CD14-positive monocyte (primary cell): ENCODE measurements at regions not wholly inside any gene's neighbourhood (a gene's known extent, or its start where the extent isn't known, plus 50 kb on each side); places are given as distances from the start of the nearest gene placed in this dataset.

ENCODE experiments used
- DNase-seq, 3 donors: peaks; one replicate each; pipeline ENCODE4 v3.0.0-alpha.2; 2011 to 2022
- H2AFZ ChIP-seq: 2 replicates; pipeline ENCODE4 v1.6.0; 2012; ENCODE audit warnings: mild to moderate bottlenecking, low read depth, low read length, inconsistent platforms; ENCODE audit not compliant: insufficient read depth, poor library complexity, severe bottlenecking
- H3K27ac ChIP-seq, 2 donors: 1 replicate in 1 of 2; 2 replicates in 1 of 2; pipeline ENCODE4 v1.5.1; 2012 to 2013; ENCODE audit warnings: low read length in 2 of 2, control low read depth in 1 of 2, inconsistent platforms in 1 of 2, low read depth in 1 of 2, mild to moderate bottlenecking in 1 of 2
- H3K27me3 ChIP-seq, 2 donors: one replicate each; pipeline versions ENCODE4 v1.6.0 to v1.6.1; 2011 to 2013; ENCODE audit warnings: low read length in 2 of 2; ENCODE audit not compliant: control insufficient read depth in 2 of 2, insufficient read depth in 2 of 2
- H3K36me3 ChIP-seq, 2 donors: replicated peaks in 1 of 2; 1 replicate in 1 of 2; 2 replicates in 1 of 2; pipeline versions ENCODE4 v1.5.1 to v1.6.1; 2012 to 2013; ENCODE audit warnings: low read length in 2 of 2, control low read depth in 1 of 2, inconsistent platforms in 1 of 2, mild to moderate bottlenecking in 1 of 2; ENCODE audit not compliant: insufficient read depth in 2 of 2, control insufficient read depth in 1 of 2
- H3K4me1 ChIP-seq, 2 donors: 1 replicate in 1 of 2; 2 replicates in 1 of 2; pipeline versions ENCODE4 v1.5.1 to v1.6.1; 2012 to 2013; ENCODE audit warnings: low read length in 2 of 2, control low read depth in 1 of 2, inconsistent platforms in 1 of 2, mild to moderate bottlenecking in 1 of 2, moderate library complexity in 1 of 2; ENCODE audit not compliant: insufficient read depth in 2 of 2, control insufficient read depth in 1 of 2
- H3K4me2 ChIP-seq: replicated peaks from 2 replicates; pipeline ENCODE3; 2012; ENCODE audit warnings: low read length, moderate library complexity, mild to moderate bottlenecking; ENCODE audit not compliant: poor library complexity, severe bottlenecking; ENCODE audit errors: extremely low read depth
- H3K4me3 ChIP-seq, 3 experiments: fragments of 200-600 bp in 1 of 3; sonication (generic) in 1 of 3; replicated peaks in 1 of 3; 1 replicate in 2 of 3; 2 replicates in 1 of 3; pipeline ENCODE4 v1.5.1; 2011 to 2013; ENCODE audit warnings: low read length in 3 of 3, mild to moderate bottlenecking in 3 of 3, control low read depth in 2 of 3, low read depth in 2 of 3, inconsistent platforms in 1 of 3, moderate library complexity in 1 of 3
- H3K79me2 ChIP-seq: 2 replicates; pipeline ENCODE4 v1.6.0; 2012; ENCODE audit warnings: mild to moderate bottlenecking, control low read depth, inconsistent platforms, low read length, moderate library complexity; ENCODE audit not compliant: insufficient read depth
- H3K9ac ChIP-seq: 2 replicates; pipeline ENCODE4 v1.6.0; 2017; ENCODE audit warnings: low read length, mild to moderate bottlenecking; ENCODE audit not compliant: insufficient read depth, poor library complexity, severe bottlenecking
- H3K9me3 ChIP-seq, 2 donors: replicated peaks in 1 of 2; 1 replicate in 1 of 2; 2 replicates in 1 of 2; pipeline versions ENCODE4 v1.5.1 to v1.6.1; 2012 to 2013; ENCODE audit warnings: low read length in 2 of 2, control low read depth in 1 of 2; ENCODE audit not compliant: control insufficient read depth in 1 of 2, insufficient read depth in 1 of 2
- H4K20me1 ChIP-seq: 2 replicates; pipeline ENCODE4 v1.6.0; 2012; ENCODE audit warnings: mild to moderate bottlenecking, low read length, control low read depth, moderate library complexity; ENCODE audit not compliant: insufficient read depth
- H3K27ac Mint-ChIP-seq, 7 donors: one replicate each; pipeline ENCODE4 v1.8.0; 2020; ENCODE audit warnings: mild to moderate bottlenecking in 7 of 7, mixed read lengths in 7 of 7, moderate library complexity in 6 of 7, inconsistent platforms in 2 of 7
- H3K27me3 Mint-ChIP-seq, 3 donors: one replicate each; pipeline ENCODE4 v1.8.0; 2021 to 2022; ENCODE audit warnings: low read depth in 3 of 3, mild to moderate bottlenecking in 3 of 3, mixed read lengths in 3 of 3, moderate library complexity in 3 of 3, inconsistent platforms in 1 of 3
- H3K36me3 Mint-ChIP-seq, 2 donors: one replicate each; pipeline ENCODE4 v1.8.0; 2020; ENCODE audit warnings: mixed read lengths in 2 of 2, inconsistent platforms in 1 of 2, mild to moderate bottlenecking in 1 of 2
- H3K4me1 Mint-ChIP-seq: one replicate; pipeline ENCODE4 v1.8.0; 2020; ENCODE audit warnings: mild to moderate bottlenecking, mixed read lengths
- H3K4me3 Mint-ChIP-seq, 2 donors: one replicate each; pipeline ENCODE4 v1.8.0; 2020; ENCODE audit warnings: mild to moderate bottlenecking in 2 of 2, mixed read lengths in 2 of 2, moderate library complexity in 1 of 2
- H3K9me3 Mint-ChIP-seq, 7 donors: one replicate each; pipeline ENCODE4 v1.8.0; 2020 to 2022; ENCODE audit warnings: mixed read lengths in 7 of 7, mild to moderate bottlenecking in 6 of 7, moderate library complexity in 6 of 7, inconsistent platforms in 2 of 7
- WGBS: methylation state at CpG from one replicate; pipeline ENCODE4 v1.1.5; 2013; ENCODE audit warnings: missing lambda C conversion rate; ENCODE audit not compliant: insufficient coverage; 5-methylcytosine and 5-hydroxymethylcytosine counted together
- intact Hi-C, 2 donors: fragments of 100-400 bp; cut with micrococcal nuclease; formaldehyde crosslinking; loops; one replicate each; pipeline versions ENCODE4 v1.15.0 to v1.15.1; 2023
- TF ChIP-seq, protein P1 (sequence below): fragments of 200-600 bp; IDR thresholded peaks from one replicate; pipeline ENCODE4 v1.8.0; 2022; ENCODE audit warnings: antibody characterized with exemption, mild to moderate bottlenecking

DNA sequence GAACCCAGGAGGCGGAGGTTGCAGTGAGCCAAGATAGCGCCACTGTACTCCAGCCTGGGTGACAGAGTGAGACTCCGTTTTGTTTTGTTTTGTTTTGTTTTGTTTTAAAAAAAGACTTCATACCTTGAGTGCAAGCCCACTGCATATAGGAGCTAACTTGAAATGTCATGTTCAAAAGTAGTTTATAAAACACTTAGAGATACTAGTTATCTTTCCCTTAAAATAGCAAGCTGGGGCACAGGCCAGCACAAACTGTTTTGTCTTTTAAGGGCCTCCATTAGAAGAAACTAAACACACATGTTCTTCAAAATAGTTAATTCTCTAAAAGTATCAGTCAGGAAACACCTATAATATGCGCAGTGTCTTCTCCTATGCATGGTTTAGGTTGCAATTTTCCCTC lies 505.1 kb upstream of the TMPRSS15 start:
- TF ChIP-seq, protein P1, sequence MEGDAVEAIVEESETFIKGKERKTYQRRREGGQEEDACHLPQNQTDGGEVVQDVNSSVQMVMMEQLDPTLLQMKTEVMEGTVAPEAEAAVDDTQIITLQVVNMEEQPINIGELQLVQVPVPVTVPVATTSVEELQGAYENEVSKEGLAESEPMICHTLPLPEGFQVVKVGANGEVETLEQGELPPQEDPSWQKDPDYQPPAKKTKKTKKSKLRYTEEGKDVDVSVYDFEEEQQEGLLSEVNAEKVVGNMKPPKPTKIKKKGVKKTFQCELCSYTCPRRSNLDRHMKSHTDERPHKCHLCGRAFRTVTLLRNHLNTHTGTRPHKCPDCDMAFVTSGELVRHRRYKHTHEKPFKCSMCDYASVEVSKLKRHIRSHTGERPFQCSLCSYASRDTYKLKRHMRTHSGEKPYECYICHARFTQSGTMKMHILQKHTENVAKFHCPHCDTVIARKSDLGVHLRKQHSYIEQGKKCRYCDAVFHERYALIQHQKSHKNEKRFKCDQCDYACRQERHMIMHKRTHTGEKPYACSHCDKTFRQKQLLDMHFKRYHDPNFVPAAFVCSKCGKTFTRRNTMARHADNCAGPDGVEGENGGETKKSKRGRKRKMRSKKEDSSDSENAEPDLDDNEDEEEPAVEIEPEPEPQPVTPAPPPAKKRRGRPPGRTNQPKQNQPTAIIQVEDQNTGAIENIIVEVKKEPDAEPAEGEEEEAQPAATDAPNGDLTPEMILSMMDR, result no peak
- Mint-ChIP-seq H3K27ac (no peak overlapping the region), H3K27me3 (no peaks in the 10 kb centered on the region), H3K9me3 (peaks cover 3 to 15% (median 10%) of the 10 kb centered on the region in 7 donors), H3K36me3 (no peaks in the 10 kb centered on the region), H3K4me1 (no peaks in the 10 kb centered on the region), H3K4me3 (no peak overlapping the region)
- Histone ChIP-seq H2AFZ (no peak overlapping the region), H4K20me1 (no peaks in the 10 kb centered on the region), H3K4me3 (no peak overlapping the region), H3K4me1 (no peaks in the 10 kb centered on the region), H3K79me2 (no peaks in the 10 kb centered on the region), H3K9ac (no peak overlapping the region), H3K27me3 (no peaks in the 10 kb centered on the region), H3K4me2 (no peak overlapping the region), H3K27ac (no peak overlapping the region), H3K36me3 (no peaks in the 10 kb centered on the region), H3K9me3 (peaks cover 14 to 23% of the 10 kb centered on the region in 2 donors)
- DNase-seq, result no peak
- intact Hi-C loops, result no loop called here
- WGBS, result 100% methylated on average over 1 of the region's 4 CpGs

DNA sequence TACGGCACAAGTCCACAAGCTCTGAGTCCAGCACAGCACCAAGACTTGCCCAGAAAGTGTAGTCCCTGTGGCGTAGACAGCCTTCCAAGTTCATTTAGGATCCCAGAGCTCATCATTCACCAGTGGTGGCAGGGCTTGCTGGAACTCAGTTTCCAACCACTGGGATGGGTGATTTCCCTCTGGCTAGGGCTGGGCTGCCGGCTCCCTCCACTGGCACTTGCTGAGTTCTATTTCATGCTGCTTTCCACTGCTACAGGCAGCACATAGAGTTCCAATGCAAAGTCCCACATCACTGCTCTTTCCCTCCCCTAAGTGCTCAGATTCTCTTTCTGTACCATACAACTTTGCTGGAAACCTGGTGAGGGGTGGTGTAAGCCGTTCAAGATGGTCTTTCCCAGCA lies 510.3 kb upstream of the TMPRSS15 start:
- Mint-ChIP-seq H3K36me3 (no peaks in the 10 kb centered on the region), H3K9me3 (peaks cover 5 to 18% (median 11%) of the 10 kb centered on the region in 7 donors), H3K27me3 (no peaks in the 10 kb centered on the region), H3K4me1 (no peaks in the 10 kb centered on the region), H3K4me3 (no peak overlapping the region), H3K27ac (no peak overlapping the region)
- no peak overlapping the region for H2AFZ ChIP-seq
- no peaks in the 10 kb centered on the region for H3K27me3 ChIP-seq
- intact Hi-C loops, result no loop called here
- no peaks in the 10 kb centered on the region for H3K79me2 ChIP-seq
- no peak for DNase-seq
- H4K20me1 ChIP-seq, result no peaks in the 10 kb centered on the region
- no peak overlapping the region for H3K9ac ChIP-seq
- H3K9me3 ChIP-seq, result peaks cover 22 to 31% of the 10 kb centered on the region in 2 donors
- H3K27ac ChIP-seq, result no peak overlapping the region
- no peak overlapping the region for H3K4me3 ChIP-seq
- no peaks in the 10 kb centered on the region for H3K36me3 ChIP-seq
- H3K4me1 ChIP-seq, result no peaks in the 10 kb centered on the region
- 92% methylated on average over 3 of the region's 4 CpGs for WGBS
- TF ChIP-seq, protein P1, result no peak
- no peak overlapping the region for H3K4me2 ChIP-seq
